Fibroblast of the aortic adventitia (primary cell): ENCODE measurements at regions not wholly inside any gene's neighbourhood (a gene's known extent, or its start where the extent isn't known, plus 50 kb on each side); places are given as distances from the start of the nearest gene placed in this dataset.
"Not testable (repeated sequence)": the region's sequence is repeated elsewhere in the genome, so short reads cannot be mapped to it uniquely, and the experiment has no call there.

ENCODE experiments used
- DNase-seq: peaks from one replicate; pipeline ENCODE4 v3.0.0-alpha.2; 2010; ENCODE audit warnings: low read depth
- H3K4me3 ChIP-seq: 2 replicates; pipeline ENCODE4 v1.5.1; 2011; ENCODE audit warnings: low read depth, mild to moderate bottlenecking, control low read depth, low read length, moderate library complexity
- CTCF ChIP-seq: IDR thresholded peaks from 2 replicates; pipeline ENCODE4 v1.5.1; 2011; ENCODE audit warnings: mild to moderate bottlenecking, low read length, control low read depth, inconsistent platforms; ENCODE audit not compliant: insufficient read depth

GRCh38 chr12:62008703-62009102 lies 251.5 kb upstream of the USP15 start:
- no peak for TF ChIP-seq CTCF
- H3K4me3 ChIP-seq: no peak overlapping the region
- no peak for DNase-seq

- H3K4me3 ChIP-seq: no peak overlapping the region
- TF ChIP-seq CTCF: no peak
- no peak for DNase-seq
Measured at GRCh38 chr12:62009445-62009844, 250.8 kb upstream of the USP15 start.

GRCh38 chr12:62010331-62010906 lies 249.8 kb upstream of the USP15 start:
- not testable (repeated sequence) for DNase-seq, H3K4me3 ChIP-seq

- H3K4me3 ChIP-seq, DNase-seq: not testable (repeated sequence)
Measured at GRCh38 chr12:62010973-62011372, 249.2 kb upstream of the USP15 start.

GRCh38 chr12:62014330-62014729 lies 245.9 kb upstream of the USP15 start:
- DNase-seq: no peak
- no peak for TF ChIP-seq CTCF
- no peak overlapping the region for H3K4me3 ChIP-seq

- no peak overlapping the region for H3K4me3 ChIP-seq
- no peak for TF ChIP-seq CTCF
- no peak for DNase-seq
Measured at GRCh38 chr12:62016021-62016420, 244.2 kb upstream of the USP15 start.

- no peak overlapping the region for H3K4me3 ChIP-seq
- DNase-seq: no peak
- TF ChIP-seq CTCF: no peak
Measured at GRCh38 chr12:62021808-62022207, 238.4 kb upstream of the USP15 start.

GRCh38 chr12:62028536-62028935 lies 231.7 kb upstream of the USP15 start:
- no peak for DNase-seq
- H3K4me3 ChIP-seq: no peak overlapping the region
- no peak for TF ChIP-seq CTCF
